HUES48 (cell line): ENCODE measurements at regions not wholly inside any gene's neighbourhood (a gene's known extent, or its start where the extent isn't known, plus 50 kb on each side); places are given as distances from the start of the nearest gene placed in this dataset.

Experiments used
- H3K27ac ChIP-seq: one replicate; pipeline ENCODE4 v1.7.0; 2013; ENCODE audit warnings: low read depth, low read length, inconsistent platforms
- H3K27me3 ChIP-seq: 2 replicates; pipeline ENCODE4 v1.6.1; 2013; ENCODE audit warnings: mild to moderate bottlenecking, low read length; ENCODE audit not compliant: control insufficient read depth, insufficient read depth
- H3K36me3 ChIP-seq: 2 replicates; pipeline ENCODE4 v1.6.1; 2013; ENCODE audit warnings: low read length; ENCODE audit not compliant: control insufficient read depth, insufficient read depth
- H3K4me1 ChIP-seq: 2 replicates; pipeline ENCODE4 v1.6.1; 2013; ENCODE audit warnings: mild to moderate bottlenecking, low read length; ENCODE audit not compliant: control insufficient read depth, insufficient read depth
- H3K4me3 ChIP-seq: 2 replicates; pipeline ENCODE4 v1.5.1; 2013; ENCODE audit warnings: mild to moderate bottlenecking, low read depth, low read length
- H3K9ac ChIP-seq: 2 replicates; pipeline ENCODE4 v1.6.1; 2013; ENCODE audit warnings: mild to moderate bottlenecking, low read depth, low read length, moderate library complexity
- H3K9me3 ChIP-seq: 2 replicates; pipeline ENCODE4 v1.6.1; 2013; ENCODE audit warnings: low read length; ENCODE audit not compliant: control insufficient read depth, insufficient read depth

GRCh38 chr13:77986713-77987112 lies 68.1 kb upstream of the EDNRB start:
- Histone ChIP-seq H3K9me3 (no peaks in the 10 kb centered on the region), H3K27ac (no peak overlapping the region), H3K4me1 (no peaks in the 10 kb centered on the region), H3K27me3 (no peaks in the 10 kb centered on the region), H3K9ac (no peak overlapping the region), H3K36me3 (no peaks in the 10 kb centered on the region), H3K4me3 (no peak overlapping the region)

- Histone ChIP-seq H3K27ac (no peak overlapping the region), H3K36me3 (no peaks in the 10 kb centered on the region), H3K9ac (no peak overlapping the region), H3K4me3 (no peak overlapping the region), H3K9me3 (no peaks in the 10 kb centered on the region), H3K27me3 (no peaks in the 10 kb centered on the region), H3K4me1 (0 out of 2 replicates have a peak, but pooled peaks cover under 1% of the 10 kb centered on the region)
Measured at GRCh38 chr13:77985866-77986636, 67.4 kb upstream of the EDNRB start.

- H3K27ac ChIP-seq: no peak overlapping the region
- no peak overlapping the region for H3K9ac ChIP-seq
- no peaks in the 10 kb centered on the region for H3K36me3 ChIP-seq
- no peaks in the 10 kb centered on the region for H3K27me3 ChIP-seq
- 0 out of 2 replicates have a peak, but pooled peaks cover 6% of the 10 kb centered on the region for H3K4me1 ChIP-seq
- no peak overlapping the region for H3K4me3 ChIP-seq
- H3K9me3 ChIP-seq: no peaks in the 10 kb centered on the region
Measured at GRCh38 chr13:77981281-77981881, 62.8 kb upstream of the EDNRB start.

- no peaks in the 10 kb centered on the region for H3K9me3 ChIP-seq
- H3K4me3 ChIP-seq: no peak overlapping the region
- no peaks in the 10 kb centered on the region for H3K36me3 ChIP-seq
- H3K4me1 ChIP-seq: 0 out of 2 replicates have a peak, but pooled peaks cover 6% of the 10 kb centered on the region
- no peak overlapping the region for H3K9ac ChIP-seq
- H3K27ac ChIP-seq: peak overlapping the region; percentile 6
- H3K27me3 ChIP-seq: no peaks in the 10 kb centered on the region
Measured at GRCh38 chr13:77980592-77980991, 62.0 kb upstream of the EDNRB start.

- no peak overlapping the region for H3K27ac ChIP-seq
- no peaks in the 10 kb centered on the region for H3K9me3 ChIP-seq
- no peaks in the 10 kb centered on the region for H3K27me3 ChIP-seq
- H3K4me1 ChIP-seq: 0 out of 2 replicates have a peak, but pooled peaks cover 6% of the 10 kb centered on the region
- no peaks in the 10 kb centered on the region for H3K36me3 ChIP-seq
- no peak overlapping the region for H3K4me3 ChIP-seq
- H3K9ac ChIP-seq: no peak overlapping the region
Measured at GRCh38 chr13:77979721-77980385, 61.2 kb upstream of the EDNRB start.

- H3K9ac ChIP-seq: no peak overlapping the region
- H3K36me3 ChIP-seq: no peaks in the 10 kb centered on the region
- H3K27ac ChIP-seq: no peak overlapping the region
- H3K4me3 ChIP-seq: no peak overlapping the region
- 0 out of 2 replicates have a peak, but pooled peaks cover under 1% of the 10 kb centered on the region for H3K4me1 ChIP-seq
- no peaks in the 10 kb centered on the region for H3K9me3 ChIP-seq
- no peaks in the 10 kb centered on the region for H3K27me3 ChIP-seq
Measured at GRCh38 chr13:77975358-77976042, 56.9 kb upstream of the EDNRB start.

GRCh38 chr13:77969299-77969698 lies 50.7 kb upstream of the EDNRB start:
- peaks cover 2% of the 10 kb centered on the region for H3K9me3 ChIP-seq
- H3K27ac ChIP-seq: no peak overlapping the region
- no peaks in the 10 kb centered on the region for H3K4me1 ChIP-seq
- no peak overlapping the region for H3K4me3 ChIP-seq
- H3K27me3 ChIP-seq: no peaks in the 10 kb centered on the region
- H3K9ac ChIP-seq: no peak overlapping the region
- no peaks in the 10 kb centered on the region for H3K36me3 ChIP-seq
